SK-N-MC (cell line): ENCODE measurements at regions not wholly inside any gene's neighbourhood (a gene's known extent, or its start where the extent isn't known, plus 50 kb on each side); places are given as distances from the start of the nearest gene placed in this dataset.
"Not testable (repeated sequence)": the region's sequence is repeated elsewhere in the genome, so short reads cannot be mapped to it uniquely, and the experiment has no call there.

Experiments used
- DNase-seq: peaks from one replicate; pipeline ENCODE4 v3.0.0-alpha.2; 2011; ENCODE audit warnings: low read depth, low spot score
- H3K27ac ChIP-seq: fragments of 200-600 bp; sonication (generic); 2 replicates; pipeline ENCODE4 v1.5.1; 2016; ENCODE audit warnings: mixed run types
- H3K36me3 ChIP-seq: fragments of 200-600 bp; sonication (generic); 2 replicates; pipeline ENCODE4 v1.6.1; 2017; ENCODE audit warnings: antibody characterized with exemption, low read length, mixed read lengths; ENCODE audit not compliant: insufficient read depth
- H3K4me3 ChIP-seq: fragments of 200-600 bp; sonication (generic); 2 replicates; pipeline ENCODE4 v1.5.1; 2016
- H3K9ac ChIP-seq: fragments of 200-600 bp; sonication (generic); 2 replicates; pipeline ENCODE4 v1.8.0; 2017; ENCODE audit warnings: mixed run types, mixed read lengths; ENCODE audit not compliant: insufficient read length
- H3K9me3 ChIP-seq: fragments of 200-600 bp; sonication (generic); 2 replicates; pipeline ENCODE4 v1.6.1; 2017; ENCODE audit warnings: low read depth, mild to moderate bottlenecking, antibody characterized with exemption, low read length, moderate library complexity, mixed read lengths
- EZH2 ChIP-seq: fragments of 200-600 bp; sonication (generic); IDR thresholded peaks from one replicate; pipeline ENCODE4 v1.6.1; 2017; ENCODE audit warnings: antibody characterized with exemption
- FOXP2 ChIP-seq: optimal IDR thresholded peaks from 2 replicates; pipeline ENCODE3; 2011; ENCODE audit warnings: mild to moderate bottlenecking, moderate library complexity; ENCODE audit not compliant: insufficient read depth; ENCODE audit errors: extremely low read length, control extremely low read depth
- POLR2AphosphoS5 ChIP-seq: IDR thresholded peaks from 2 replicates; pipeline ENCODE4 v1.6.1; 2012; ENCODE audit warnings: mild to moderate bottlenecking, low read depth, low read length, borderline replicate concordance

DNA sequence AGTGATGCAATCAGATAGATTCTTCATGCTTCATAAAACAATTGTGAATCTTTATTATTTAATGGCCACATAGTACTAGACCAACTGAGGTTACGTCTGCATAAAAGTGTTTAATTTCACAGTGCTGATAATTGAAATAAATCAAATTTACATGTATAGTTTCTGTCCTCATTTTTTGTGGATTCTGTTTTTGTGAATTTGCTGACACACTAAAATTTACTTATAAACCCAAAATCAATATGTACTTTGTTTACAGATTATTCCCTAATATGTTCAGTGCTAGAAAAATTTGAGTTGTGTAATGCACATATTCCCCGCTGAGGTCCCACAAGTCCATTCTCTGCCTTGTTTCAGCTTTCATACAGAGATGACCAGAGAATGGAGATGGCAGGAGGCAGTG lies 759.8 kb downstream of the CENPC start:
- no peaks in the 10 kb centered on the region for H3K36me3 ChIP-seq
- no peak for TF ChIP-seq FOXP2
- no peak for TF ChIP-seq EZH2
- no peak for TF ChIP-seq POLR2AphosphoS5
- DNase-seq: no peak

DNA sequence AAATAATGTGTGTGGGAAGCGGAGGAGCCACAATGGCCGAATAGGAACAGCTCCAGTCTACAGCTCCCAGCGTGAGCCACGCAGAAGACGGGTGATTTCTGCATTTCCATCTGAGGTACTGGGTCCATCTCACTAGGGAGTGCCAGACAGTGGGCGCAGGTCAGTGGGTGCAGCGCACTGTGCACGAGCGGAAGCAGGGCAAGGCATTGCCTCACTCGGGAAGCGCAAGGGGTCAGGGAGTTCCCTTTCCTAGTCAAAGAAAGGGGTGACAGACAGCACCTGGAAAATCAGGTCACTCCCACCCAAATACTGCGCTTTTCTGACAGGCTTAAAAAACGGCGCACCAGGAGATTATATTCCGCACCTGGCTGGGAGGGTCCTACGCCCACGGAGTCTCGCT lies 762.6 kb downstream of the CENPC start:
- H3K36me3 ChIP-seq, H3K9me3 ChIP-seq, H3K9ac ChIP-seq, H3K27ac ChIP-seq, DNase-seq, H3K4me3 ChIP-seq: not testable (repeated sequence)

More for the DNA sequence above, 759.8 kb downstream of the CENPC start:
- H3K9ac ChIP-seq: no peak overlapping the region
- H3K27ac ChIP-seq: no peak overlapping the region
- H3K4me3 ChIP-seq: no peak overlapping the region
- no peaks in the 10 kb centered on the region for H3K9me3 ChIP-seq

DNA sequence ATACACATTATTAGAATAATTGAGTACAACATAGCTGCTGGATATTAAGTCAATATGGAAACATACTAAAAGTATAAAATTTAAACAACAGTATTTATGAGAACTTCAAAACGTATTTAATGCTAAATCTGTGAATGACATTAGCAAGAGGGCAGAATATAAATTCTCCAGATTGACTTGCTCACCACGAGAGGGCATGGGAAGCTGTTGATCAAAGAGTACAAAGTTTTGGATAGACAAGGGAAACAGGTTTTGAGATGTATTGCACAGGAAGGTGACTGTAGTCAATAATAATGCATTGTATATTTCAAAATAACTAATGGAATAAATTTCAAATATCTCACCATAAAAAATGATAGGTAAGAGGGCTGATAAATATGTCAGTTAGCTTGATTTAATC lies 768.2 kb downstream of the CENPC start:
- Histone ChIP-seq H3K9ac (no peak overlapping the region), H3K27ac (no peak overlapping the region), H3K36me3 (peaks cover 4% of the 10 kb centered on the region; the same call in 1 of the 2 replicates), H3K9me3 (no peaks in the 10 kb centered on the region; the same call in 1 of the 2 replicates), H3K4me3 (no peak overlapping the region)
- DNase-seq: no peak
- TF ChIP-seq FOXP2 (no peak), POLR2AphosphoS5 (no peak), EZH2 (no peak)

DNA sequence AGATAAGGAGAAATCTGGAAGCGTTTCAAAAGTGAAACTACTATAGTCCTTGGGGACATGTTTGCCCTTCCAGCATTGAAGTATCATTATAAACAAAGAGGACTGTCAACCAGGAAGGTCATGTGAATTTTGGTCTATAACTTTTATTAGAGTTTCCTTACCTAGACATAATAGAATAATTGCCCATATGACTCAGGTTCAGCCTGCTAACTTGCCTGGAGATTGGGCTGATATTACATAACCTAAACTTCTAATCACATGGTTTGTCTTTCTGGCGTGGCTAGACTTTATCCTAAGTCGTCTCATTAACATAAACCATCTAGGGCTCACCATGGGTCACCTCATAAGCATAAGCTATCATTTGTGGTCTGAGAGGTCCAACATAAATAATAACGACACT lies 775.9 kb downstream of the CENPC start:
- TF ChIP-seq FOXP2 (no peak), EZH2 (no peak), POLR2AphosphoS5 (no peak)
- H3K36me3 ChIP-seq: peaks cover 4% of the 10 kb centered on the region; the same call in 1 of the 2 replicates
- H3K9me3 ChIP-seq: no peaks in the 10 kb centered on the region; the same call in 1 of the 2 replicates
- DNase-seq: no peak
- H3K27ac ChIP-seq: no peak overlapping the region; the same call in none of the 2 replicates
- no peak overlapping the region for H3K9ac ChIP-seq
- H3K4me3 ChIP-seq: no peak overlapping the region

DNA sequence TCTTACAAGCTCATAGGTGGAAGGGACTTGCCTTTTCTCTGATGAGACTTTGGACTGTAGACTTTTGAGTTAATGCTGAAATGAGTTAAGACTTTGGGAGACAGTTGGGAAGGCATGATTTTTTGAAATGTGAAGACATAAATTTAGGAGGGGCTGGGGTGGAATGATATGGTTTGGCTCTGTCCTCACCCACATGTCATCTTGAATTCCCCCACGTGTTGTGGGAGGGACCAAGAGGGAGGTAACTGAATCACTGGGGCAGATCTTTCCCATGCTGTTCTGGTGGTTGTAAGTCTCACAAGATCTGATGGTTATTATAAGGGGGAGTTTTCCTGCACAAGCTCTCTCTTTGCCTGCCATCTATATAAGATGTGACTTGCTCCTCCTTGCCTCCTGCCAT lies 777.9 kb downstream of the CENPC start:
- Histone ChIP-seq H3K9me3 (no peaks in the 10 kb centered on the region; the same call in 1 of the 2 replicates), H3K36me3 (no peaks in the 10 kb centered on the region; the same call in 1 of the 2 replicates), H3K27ac (no peak overlapping the region), H3K4me3 (no peak overlapping the region), H3K9ac (no peak overlapping the region)
- TF ChIP-seq POLR2AphosphoS5: no peak
- no peak for TF ChIP-seq FOXP2
- TF ChIP-seq EZH2: no peak
- DNase-seq: no peak

DNA sequence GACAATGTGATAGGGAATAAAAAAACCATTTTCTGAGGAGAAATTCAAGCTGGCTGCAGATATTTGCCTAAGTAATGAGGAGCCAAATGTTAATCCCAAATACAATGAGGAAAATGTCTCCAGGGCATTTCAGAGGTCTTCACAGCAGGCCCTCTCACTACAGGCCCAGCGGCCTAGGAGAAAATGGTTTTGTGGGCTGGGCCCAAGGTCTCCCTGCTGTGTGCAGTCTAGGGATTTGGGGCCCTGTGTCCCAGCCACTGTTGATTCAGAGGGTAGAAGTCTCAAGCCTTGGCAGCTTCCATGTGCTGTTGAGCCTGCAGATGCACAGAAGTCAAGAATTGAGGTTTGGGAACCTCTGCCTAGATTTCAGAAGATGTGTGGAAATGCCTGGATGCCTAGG lies 778.7 kb downstream of the CENPC start:
- DNase-seq: peak; percentile 45
- TF ChIP-seq EZH2: no peak
- TF ChIP-seq POLR2AphosphoS5: no peak
- TF ChIP-seq FOXP2: no peak
- no peak overlapping the region for H3K27ac ChIP-seq

DNA sequence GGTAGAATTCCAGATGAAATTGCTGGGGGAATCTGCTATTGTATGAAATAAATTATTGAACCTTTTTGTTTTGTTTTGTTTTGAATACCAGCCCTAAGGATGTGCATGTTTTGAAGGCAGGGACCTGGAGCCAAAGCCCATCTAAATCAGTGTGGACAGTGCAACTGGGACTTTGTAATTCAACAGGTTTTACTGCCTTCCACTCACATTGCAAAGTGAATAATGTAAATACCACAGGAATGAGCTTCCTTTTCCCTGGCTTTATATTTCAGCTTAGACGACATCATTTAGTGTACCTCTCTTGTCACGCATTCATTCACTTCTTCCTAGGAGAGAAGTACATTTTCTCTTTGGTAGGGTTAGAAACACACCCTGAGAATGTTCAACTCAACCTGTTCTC lies 795.0 kb downstream of the CENPC start:
- DNase-seq: no peak
- no peak for TF ChIP-seq POLR2AphosphoS5
- no peak for TF ChIP-seq FOXP2
- TF ChIP-seq EZH2: no peak
- H3K27ac ChIP-seq: no peak overlapping the region
- no peak overlapping the region for H3K9ac ChIP-seq
- H3K4me3 ChIP-seq: no peak overlapping the region
- no peaks in the 10 kb centered on the region for H3K9me3 ChIP-seq
- H3K36me3 ChIP-seq: no peaks in the 10 kb centered on the region

More for the DNA sequence above, 778.7 kb downstream of the CENPC start:
- no peaks in the 10 kb centered on the region for H3K9me3 ChIP-seq
- no peaks in the 10 kb centered on the region for H3K36me3 ChIP-seq
- H3K4me3 ChIP-seq: peak overlapping the region; percentile 19; the same call in 1 of the 2 replicates
- H3K9ac ChIP-seq: no peak overlapping the region

DNA sequence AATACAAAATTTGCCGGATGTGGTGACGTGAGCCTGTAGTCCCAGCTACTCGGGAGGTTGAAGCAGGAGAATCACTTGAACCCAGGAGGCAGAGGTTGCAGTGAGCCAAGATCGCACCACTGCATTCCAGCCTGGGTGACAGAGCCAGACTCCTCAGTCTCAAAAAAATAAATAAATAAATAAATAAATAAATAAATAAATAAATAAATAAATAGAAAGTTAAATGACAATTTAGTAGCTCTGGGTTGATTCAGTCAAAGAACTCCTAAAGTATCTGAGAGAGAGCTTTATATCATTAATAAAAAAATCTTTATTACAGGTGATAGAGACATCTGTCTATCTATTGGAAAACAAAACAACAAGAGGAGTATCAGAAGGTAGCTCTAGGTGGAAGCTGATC lies 798.4 kb downstream of the CENPC start:
- not testable (repeated sequence) for H3K9me3 ChIP-seq, H3K36me3 ChIP-seq, H3K4me3 ChIP-seq, H3K27ac ChIP-seq, H3K9ac ChIP-seq, DNase-seq

DNA sequence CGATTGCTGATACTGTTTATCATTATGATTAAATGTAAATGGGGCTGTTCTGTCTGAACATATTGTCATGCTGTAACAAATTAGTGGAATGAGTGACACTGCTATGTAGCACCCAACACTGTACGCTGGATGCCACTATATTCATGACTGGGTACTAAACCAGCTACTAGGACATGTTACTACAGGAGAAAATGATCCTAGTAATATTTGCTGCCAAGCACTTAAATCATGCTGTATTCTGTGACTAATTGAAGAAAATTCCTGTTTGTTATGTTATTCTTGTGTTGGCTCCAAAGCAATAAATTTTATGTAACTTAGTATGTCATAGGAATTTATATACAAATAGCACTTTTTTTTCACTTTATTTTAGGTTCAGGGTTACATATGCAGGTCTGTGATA lies 804.2 kb downstream of the CENPC start:
- Histone ChIP-seq H3K27ac (no peak overlapping the region), H3K9ac (no peak overlapping the region), H3K36me3 (no peaks in the 10 kb centered on the region), H3K4me3 (no peak overlapping the region), H3K9me3 (no peaks in the 10 kb centered on the region)
- TF ChIP-seq POLR2AphosphoS5: no peak
- TF ChIP-seq FOXP2: no peak
- no peak for TF ChIP-seq EZH2
- DNase-seq: no peak
